A549 (cell line): ENCODE measurements at regions not wholly inside any gene's neighbourhood (a gene's known extent, or its start where the extent isn't known, plus 50 kb on each side); places are given as distances from the start of the nearest gene placed in this dataset.

ENCODE experiments used
- ATAC-seq, 2 experiments: fragments of 200-7000 bp in 1 of 2; fragments of >200 bp in 1 of 2; cut with Nextera tagmentation in 1 of 2; cut with Tn5 transposase in 1 of 2; 3 replicates each; pipeline versions ENCODE4 v1.8.0 to v1.9.1; 2018 to 2020; ENCODE audit warnings: mild to moderate bottlenecking in 1 of 2, moderate library complexity in 1 of 2
- CTCF ChIA-PET: fragments of 300-600 bp; sonication (Branson Sonifier 250); formaldehyde crosslinking; extraction: SDS; loops from one replicate; lab custom pipeline; 2021; ENCODE audit warnings: antibody characterized with exemption, inconsistent platforms; lab: Yijun Ruan, JAX
- POLR2A ChIA-PET: fragments of 350-600 bp; formaldehyde crosslinking; extraction: SDS; loops from one replicate; lab custom pipeline; 2021; ENCODE audit warnings: antibody characterized with exemption, inconsistent platforms; lab: Yijun Ruan, JAX
- DNase-seq, 2 experiments: peaks; one replicate each; pipeline versions ENCODE4 v3.0.0 to v3.0.0-alpha.2; 2011 to 2016; ENCODE audit warnings: low read depth in 1 of 2, low spot score in 1 of 2
- FAIRE-seq: peaks from 2 replicates; lab custom pipeline; 2011; peaks lifted over from hg19 to GRCh38; lab: Jason Lieb, UNC
- H3K27ac ChIP-seq, 2 experiments: fragments of >200 bp; sonication (Bioruptor Twin); formaldehyde crosslinking; 3 replicates each; pipeline ENCODE4 v1.5.1; 2016 to 2017
- H3K4me1 ChIP-seq: fragments of >200 bp; sonication (Bioruptor Twin); formaldehyde crosslinking; 3 replicates; pipeline ENCODE4 v1.6.1; 2016
- H3K4me2 ChIP-seq: fragments of >200 bp; sonication (Bioruptor Twin); formaldehyde crosslinking; 3 replicates; pipeline ENCODE4 v1.6.1; 2016
- H3K4me3 ChIP-seq: fragments of >200 bp; sonication (Bioruptor Twin); formaldehyde crosslinking; 3 replicates; pipeline ENCODE4 v1.5.1; 2016
- H3K9me3 ChIP-seq: fragments of >200 bp; sonication (Bioruptor Twin); formaldehyde crosslinking; 3 replicates; pipeline ENCODE4 v1.6.1; 2016
- BHLHE40 ChIP-seq: IDR thresholded peaks from 2 replicates; pipeline ENCODE4 v1.6.1; 2012; ENCODE audit warnings: low read depth, low read length, inconsistent platforms
- CBX2 ChIP-seq: fragments of 200-600 bp; sonication (generic); IDR thresholded peaks from 2 replicates; pipeline ENCODE4 v1.6.1; 2016; ENCODE audit warnings: low read depth, mild to moderate bottlenecking, borderline replicate concordance
- CHD2 ChIP-seq: fragments of 150-350 bp; IDR thresholded peaks from 2 replicates; pipeline ENCODE4 v1.6.1; 2014; ENCODE audit warnings: low read length; ENCODE audit not compliant: partially characterized antibody
- EHMT2 ChIP-seq: fragments of 200-600 bp; sonication (generic); IDR thresholded peaks from 2 replicates; pipeline ENCODE4 v1.6.1; 2016; ENCODE audit warnings: antibody characterized with exemption, low read depth, mild to moderate bottlenecking, moderate library complexity
- ESRRA ChIP-seq: fragments of 150-350 bp; IDR thresholded peaks from 2 replicates; pipeline ENCODE4 v1.6.1; 2014; ENCODE audit warnings: mild to moderate bottlenecking, low read length, borderline replicate concordance
- FOSB ChIP-seq: fragments of 250-450 bp; sonication (Bioruptor Pico); IDR thresholded peaks from 2 replicates; pipeline ENCODE4 v1.5.0; 2020; ENCODE audit warnings: mild to moderate bottlenecking, moderate library complexity
- HDAC2 ChIP-seq: fragments of 200-600 bp; sonication (generic); IDR thresholded peaks from 2 replicates; pipeline ENCODE4 v1.6.1; 2016
- HEYL ChIP-seq: fragments of 250-450 bp; sonication (Bioruptor Pico); IDR thresholded peaks from 2 replicates; pipeline ENCODE4 v1.8.0; 2021; ENCODE audit warnings: mild to moderate bottlenecking, moderate library complexity
- JUNB ChIP-seq: fragments of >200 bp; sonication (Bioruptor Twin); formaldehyde crosslinking; IDR thresholded peaks from 2 replicates; pipeline ENCODE4 v1.6.1; 2016
- KDM5A ChIP-seq: fragments of 200-600 bp; sonication (generic); IDR thresholded peaks from 2 replicates; pipeline ENCODE4 v1.6.1; 2016; ENCODE audit warnings: antibody characterized with exemption, mild to moderate bottlenecking
- MAFK ChIP-seq: fragments of 450-650 bp; IDR thresholded peaks from 2 replicates; pipeline ENCODE4 v1.6.1; 2014; ENCODE audit not compliant: partially characterized antibody
- MYC ChIP-seq: IDR thresholded peaks from 2 replicates; pipeline ENCODE4 v1.6.1; 2012; ENCODE audit warnings: mild to moderate bottlenecking, inconsistent platforms, low read length, improper control_type of control experiment, borderline replicate concordance
- NFE2L2 ChIP-seq: fragments of 150-350 bp; conservative IDR thresholded peaks from 2 replicates; pipeline ENCODE4 v1.6.1; 2014; ENCODE audit warnings: low read length
- NR3C1 ChIP-seq: fragments of >200 bp; sonication (Bioruptor Twin); formaldehyde crosslinking; IDR thresholded peaks from 3 replicates; pipeline ENCODE4 v1.6.1; 2017
- PHF8 ChIP-seq: fragments of 200-600 bp; sonication (generic); IDR thresholded peaks from 2 replicates; pipeline ENCODE4 v1.6.1; 2016; ENCODE audit warnings: low read depth, mild to moderate bottlenecking, antibody characterized with exemption, moderate library complexity, borderline replicate concordance
- POLR2AphosphoS2 ChIP-seq: conservative IDR thresholded peaks from 2 replicates; pipeline ENCODE4 v1.6.1; 2012; ENCODE audit warnings: low read length, improper control_type of control experiment, inconsistent platforms
- RAD21 ChIP-seq, 2 experiments: fragments of >200 bp in 1 of 2; sonication (Bioruptor Twin) in 1 of 2; formaldehyde crosslinking in 1 of 2; IDR thresholded peaks in 1 of 2; conservative IDR thresholded peaks in 1 of 2; 2 replicates in 1 of 2; 3 replicates in 1 of 2; pipeline ENCODE4 v1.6.1; 2012 to 2018; ENCODE audit warnings: inconsistent platforms in 1 of 2
- SMC3 ChIP-seq: fragments of >200 bp; sonication (Bioruptor Twin); formaldehyde crosslinking; IDR thresholded peaks from 3 replicates; pipeline ENCODE4 v1.6.1; 2018; ENCODE audit warnings: inconsistent platforms
- SREBF2 ChIP-seq: fragments of 450-650 bp; IDR thresholded peaks from 2 replicates; pipeline ENCODE4 v1.6.1; 2014; ENCODE audit warnings: mild to moderate bottlenecking, moderate library complexity
- TFCP2L1 ChIP-seq: fragments of 250-450 bp; sonication (Bioruptor Pico); IDR thresholded peaks from 2 replicates; pipeline ENCODE4 v1.5.0; 2021; ENCODE audit warnings: mild to moderate bottlenecking
- ZNF302 ChIP-seq: fragments of 250-450 bp; sonication (Bioruptor Pico); IDR thresholded peaks from 2 replicates; pipeline ENCODE4 v1.9.0; 2021; ENCODE audit warnings: inconsistent platforms, mild to moderate bottlenecking, moderate library complexity
- ZSCAN20 ChIP-seq: fragments of 250-450 bp; sonication (Bioruptor Pico); IDR thresholded peaks from 2 replicates; pipeline ENCODE4 v1.8.0; 2022; ENCODE audit warnings: mild to moderate bottlenecking, moderate library complexity
- WGBS: methylation state at CpG from one replicate; pipeline ENCODE4 v1.1.6; 2017; ENCODE audit errors: missing lambda C conversion rate; 5-methylcytosine and 5-hydroxymethylcytosine counted together
- TF ChIP-seq, protein P1 (sequence below): fragments of 250-450 bp; sonication (Bioruptor Pico); IDR thresholded peaks from 2 replicates; pipeline ENCODE4 v1.5.0; 2021; ENCODE audit warnings: mild to moderate bottlenecking, moderate library complexity, borderline replicate concordance
- TF ChIP-seq, protein P2 (sequence below): fragments of >200 bp; sonication (Bioruptor Twin); formaldehyde crosslinking; IDR thresholded peaks from 3 replicates; pipeline ENCODE4 v1.5.1; 2016
- TF ChIP-seq, protein P3 (sequence below): fragments of 250-450 bp; sonication (Bioruptor Pico); IDR thresholded peaks from 2 replicates; pipeline ENCODE4 v1.5.0; 2020; ENCODE audit warnings: low read depth, mild to moderate bottlenecking, moderate library complexity
- TF ChIP-seq, protein P4 (sequence below): IDR thresholded peaks from 2 replicates; pipeline ENCODE4 v1.6.1; 2012
- TF ChIP-seq, protein P5 (sequence below): fragments of >200 bp; sonication (Bioruptor Twin); formaldehyde crosslinking; IDR thresholded peaks from 2 replicates; pipeline ENCODE4 v1.6.1; 2016

DNA sequence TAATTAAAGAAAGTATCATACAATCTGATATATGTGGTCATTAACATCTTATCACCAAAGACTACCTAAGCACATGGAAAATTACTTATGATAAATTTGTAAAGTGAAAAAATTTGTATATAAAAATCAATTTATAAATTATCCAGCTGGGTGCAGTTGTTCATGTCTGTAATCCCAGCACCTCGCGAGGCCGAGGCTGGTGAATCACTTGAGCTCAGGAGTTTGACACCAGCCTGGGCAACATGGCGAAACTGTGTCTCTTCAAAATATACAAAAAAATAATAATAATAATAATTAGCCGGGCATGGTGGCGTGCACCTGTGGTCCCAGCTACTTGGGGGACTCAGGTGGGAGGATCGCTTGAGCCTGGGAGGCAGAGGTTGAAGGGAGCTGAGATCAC lies 82.8 kb upstream of the SYT6 start:
- POLR2A ChIA-PET, result no interaction called here
- H3K27ac ChIP-seq, result no peak overlapping the region
- FAIRE-seq (no peak), DNase-seq (no peak), ATAC-seq (no peak)
- H3K4me1 ChIP-seq, result no peaks in the 10 kb centered on the region
- WGBS, result 55% methylated on average over 7 of the region's 7 CpGs
- no peak overlapping the region for H3K4me2 ChIP-seq
- TF ChIP-seq SREBF2 (no peak), SMC3 (no peak)
- CTCF ChIA-PET, result no interaction called here
- no peak overlapping the region for H3K4me3 ChIP-seq
- no peaks in the 10 kb centered on the region for H3K9me3 ChIP-seq

DNA sequence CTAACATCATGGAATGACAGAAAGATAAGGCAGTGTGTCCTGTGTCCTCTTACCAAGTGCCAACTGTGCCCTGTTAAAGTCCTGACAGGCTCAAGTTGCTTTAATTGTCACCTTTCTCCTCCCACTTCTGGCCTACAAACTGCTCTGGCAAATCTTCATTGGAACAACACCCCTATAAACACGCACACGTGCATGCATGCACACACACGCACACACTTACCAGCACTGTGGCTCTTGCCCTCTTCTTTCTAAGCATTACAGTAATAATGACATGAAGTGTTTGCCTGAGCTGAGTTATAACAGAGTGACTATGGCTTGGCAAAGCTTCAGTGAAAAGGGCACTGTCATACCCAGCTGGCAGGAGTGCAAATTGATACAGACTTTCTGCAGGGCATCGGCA lies 82.3 kb upstream of the SYT6 start:
- 87% methylated on average over 4 of the region's 4 CpGs for WGBS
- CTCF ChIA-PET, result no interaction called here
- DNase-seq (no peak), ATAC-seq (no peak), FAIRE-seq (no peak)
- no peak for TF ChIP-seq MYC
- TF ChIP-seq EHMT2, result no peak
- TF ChIP-seq, protein P1, sequence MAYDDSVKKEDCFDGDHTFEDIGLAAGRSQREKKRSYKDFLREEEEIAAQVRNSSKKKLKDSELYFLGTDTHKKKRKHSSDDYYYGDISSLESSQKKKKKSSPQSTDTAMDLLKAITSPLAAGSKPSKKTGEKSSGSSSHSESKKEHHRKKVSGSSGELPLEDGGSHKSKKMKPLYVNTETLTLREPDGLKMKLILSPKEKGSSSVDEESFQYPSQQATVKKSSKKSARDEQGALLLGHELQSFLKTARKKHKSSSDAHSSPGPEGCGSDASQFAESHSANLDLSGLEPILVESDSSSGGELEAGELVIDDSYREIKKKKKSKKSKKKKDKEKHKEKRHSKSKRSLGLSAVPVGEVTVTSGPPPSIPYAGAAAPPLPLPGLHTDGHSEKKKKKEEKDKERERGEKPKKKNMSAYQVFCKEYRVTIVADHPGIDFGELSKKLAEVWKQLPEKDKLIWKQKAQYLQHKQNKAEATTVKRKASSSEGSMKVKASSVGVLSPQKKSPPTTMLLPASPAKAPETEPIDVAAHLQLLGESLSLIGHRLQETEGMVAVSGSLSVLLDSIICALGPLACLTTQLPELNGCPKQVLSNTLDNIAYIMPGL, result no peak
- TF ChIP-seq, protein P2, sequence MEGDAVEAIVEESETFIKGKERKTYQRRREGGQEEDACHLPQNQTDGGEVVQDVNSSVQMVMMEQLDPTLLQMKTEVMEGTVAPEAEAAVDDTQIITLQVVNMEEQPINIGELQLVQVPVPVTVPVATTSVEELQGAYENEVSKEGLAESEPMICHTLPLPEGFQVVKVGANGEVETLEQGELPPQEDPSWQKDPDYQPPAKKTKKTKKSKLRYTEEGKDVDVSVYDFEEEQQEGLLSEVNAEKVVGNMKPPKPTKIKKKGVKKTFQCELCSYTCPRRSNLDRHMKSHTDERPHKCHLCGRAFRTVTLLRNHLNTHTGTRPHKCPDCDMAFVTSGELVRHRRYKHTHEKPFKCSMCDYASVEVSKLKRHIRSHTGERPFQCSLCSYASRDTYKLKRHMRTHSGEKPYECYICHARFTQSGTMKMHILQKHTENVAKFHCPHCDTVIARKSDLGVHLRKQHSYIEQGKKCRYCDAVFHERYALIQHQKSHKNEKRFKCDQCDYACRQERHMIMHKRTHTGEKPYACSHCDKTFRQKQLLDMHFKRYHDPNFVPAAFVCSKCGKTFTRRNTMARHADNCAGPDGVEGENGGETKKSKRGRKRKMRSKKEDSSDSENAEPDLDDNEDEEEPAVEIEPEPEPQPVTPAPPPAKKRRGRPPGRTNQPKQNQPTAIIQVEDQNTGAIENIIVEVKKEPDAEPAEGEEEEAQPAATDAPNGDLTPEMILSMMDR, result no peak
- no peak for TF ChIP-seq FOSB (CRISPR knock-in tag)
- TF ChIP-seq BHLHE40, result no peak
- TF ChIP-seq RAD21 (conservative IDR thresholded peaks at IDR 0.05 in 1 of 2, IDR thresholded peaks at IDR 0.05 in 1 of 2), result no peak
- TF ChIP-seq HEYL, result no peak
- no peak for TF ChIP-seq MAFK
- no peak for TF ChIP-seq KDM5A
- no peak for TF ChIP-seq ZNF302 (CRISPR knock-in tag)
- TF ChIP-seq HDAC2, result no peak
- TF ChIP-seq NR3C1, result no peak
- TF ChIP-seq POLR2AphosphoS2, result no peak
- Histone ChIP-seq H3K9me3 (no peaks in the 10 kb centered on the region), H3K4me1 (no peaks in the 10 kb centered on the region), H3K4me2 (no peak overlapping the region), H3K27ac (no peak overlapping the region), H3K4me3 (no peak overlapping the region)
- POLR2A ChIA-PET, result no interaction called here

DNA sequence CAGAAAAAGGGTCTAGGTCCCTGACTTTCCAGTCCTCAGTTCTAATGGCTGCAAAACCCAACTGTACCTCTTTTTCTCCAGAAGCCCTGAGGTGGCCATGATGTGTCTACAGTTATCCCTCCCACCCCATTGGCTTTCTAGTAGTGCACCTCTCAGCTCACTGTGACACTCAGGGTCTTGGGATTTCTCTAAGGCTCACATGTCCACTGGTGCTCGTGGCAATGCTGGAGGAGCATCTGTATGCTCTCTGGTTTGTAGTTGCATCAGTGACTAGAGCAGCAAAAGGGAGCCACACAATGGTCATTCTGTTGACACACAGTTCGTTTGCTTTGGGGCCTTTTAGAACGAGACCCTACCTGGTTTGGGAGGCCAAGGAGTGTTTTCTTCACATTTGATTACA lies 81.6 kb upstream of the SYT6 start:
- no peak for FAIRE-seq
- Histone ChIP-seq H3K9me3 (no peaks in the 10 kb centered on the region), H3K27ac (no peak overlapping the region), H3K4me2 (no peak overlapping the region), H3K4me1 (no peaks in the 10 kb centered on the region), H3K4me3 (no peak overlapping the region)
- CTCF ChIA-PET, result no interaction called here
- TF ChIP-seq JUNB, result no peak
- TF ChIP-seq EHMT2, result no peak
- TF ChIP-seq NFE2L2, result no peak
- no peak for TF ChIP-seq CHD2
- TF ChIP-seq, protein P3, sequence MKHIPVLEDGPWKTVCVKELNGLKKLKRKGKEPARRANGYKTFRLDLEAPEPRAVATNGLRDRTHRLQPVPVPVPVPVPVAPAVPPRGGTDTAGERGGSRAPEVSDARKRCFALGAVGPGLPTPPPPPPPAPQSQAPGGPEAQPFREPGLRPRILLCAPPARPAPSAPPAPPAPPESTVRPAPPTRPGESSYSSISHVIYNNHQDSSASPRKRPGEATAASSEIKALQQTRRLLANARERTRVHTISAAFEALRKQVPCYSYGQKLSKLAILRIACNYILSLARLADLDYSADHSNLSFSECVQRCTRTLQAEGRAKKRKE, result no peak
- TF ChIP-seq, protein P4, sequence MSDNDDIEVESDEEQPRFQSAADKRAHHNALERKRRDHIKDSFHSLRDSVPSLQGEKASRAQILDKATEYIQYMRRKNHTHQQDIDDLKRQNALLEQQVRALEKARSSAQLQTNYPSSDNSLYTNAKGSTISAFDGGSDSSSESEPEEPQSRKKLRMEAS, result no peak
- TF ChIP-seq, protein P5, sequence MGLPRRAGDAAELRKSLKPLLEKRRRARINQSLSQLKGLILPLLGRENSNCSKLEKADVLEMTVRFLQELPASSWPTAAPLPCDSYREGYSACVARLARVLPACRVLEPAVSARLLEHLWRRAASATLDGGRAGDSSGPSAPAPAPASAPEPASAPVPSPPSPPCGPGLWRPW, result no peak
- TF ChIP-seq BHLHE40, result no peak
- no peak for TF ChIP-seq NR3C1
- no peak for TF ChIP-seq RAD21 (conservative IDR thresholded peaks at IDR 0.05 in 1 of 2, IDR thresholded peaks at IDR 0.05 in 1 of 2)
- no peak for TF ChIP-seq ZSCAN20 (CRISPR knock-in tag)
- no peak for TF ChIP-seq PHF8
- no peak for TF ChIP-seq HEYL
- TF ChIP-seq MAFK, result no peak
- no peak for TF ChIP-seq TFCP2L1 (CRISPR knock-in tag)
- no peak for TF ChIP-seq ESRRA
- TF ChIP-seq POLR2AphosphoS2, result no peak
- TF ChIP-seq CBX2, result no peak
- TF ChIP-seq FOSB (CRISPR knock-in tag), result no peak
- 0% methylated on average over 3 of the region's 3 CpGs for WGBS
- DNase-seq, result no peak
- POLR2A ChIA-PET, result no interaction called here
- no peak for ATAC-seq
